ENCODE measurements at regions not wholly inside any gene's neighbourhood (a gene's known extent, or its start where the extent isn't known, plus 50 kb on each side); places are given as distances from the start of the nearest gene placed in this dataset.

DNA sequence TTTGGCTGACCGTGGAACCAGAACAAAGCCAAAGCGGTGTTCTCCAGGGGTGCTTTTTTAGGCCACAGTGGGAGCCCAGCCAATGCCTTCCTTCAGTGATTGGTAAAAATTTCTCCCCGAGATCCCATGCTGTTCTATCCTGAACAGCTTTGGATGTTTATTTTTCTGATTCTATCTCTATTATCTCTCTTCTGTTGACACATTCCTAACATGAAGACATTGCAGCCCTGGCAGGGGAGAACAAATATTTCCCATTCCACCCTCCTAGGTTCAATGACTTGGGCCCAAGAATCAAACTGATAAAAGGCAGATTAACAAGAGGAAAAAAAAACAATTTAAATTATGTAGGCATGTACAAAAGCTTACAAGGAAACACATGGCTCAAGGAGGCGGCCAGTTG lies 162.7 kb downstream of the PFKFB3 start:
- Histone ChIP-seq H3K4me1 (peaks cover 0 to 9% (median 0%) of the 10 kb centered on the region in 3 donors), H3K9me3 (peaks cover 0 to under 1% (median 0%) of the 10 kb centered on the region in 4 donors), H3K4me3 (no peak overlapping the region), H3K27me3 (no peaks in the 10 kb centered on the region), H3K36me3 (no peaks in the 10 kb centered on the region), H3K27ac (no peak overlapping the region)
- WGBS, 2 donors: 35 to 36% methylated on average over 4 of the region's 4 CpGs
- TF ChIP-seq, protein P1, sequence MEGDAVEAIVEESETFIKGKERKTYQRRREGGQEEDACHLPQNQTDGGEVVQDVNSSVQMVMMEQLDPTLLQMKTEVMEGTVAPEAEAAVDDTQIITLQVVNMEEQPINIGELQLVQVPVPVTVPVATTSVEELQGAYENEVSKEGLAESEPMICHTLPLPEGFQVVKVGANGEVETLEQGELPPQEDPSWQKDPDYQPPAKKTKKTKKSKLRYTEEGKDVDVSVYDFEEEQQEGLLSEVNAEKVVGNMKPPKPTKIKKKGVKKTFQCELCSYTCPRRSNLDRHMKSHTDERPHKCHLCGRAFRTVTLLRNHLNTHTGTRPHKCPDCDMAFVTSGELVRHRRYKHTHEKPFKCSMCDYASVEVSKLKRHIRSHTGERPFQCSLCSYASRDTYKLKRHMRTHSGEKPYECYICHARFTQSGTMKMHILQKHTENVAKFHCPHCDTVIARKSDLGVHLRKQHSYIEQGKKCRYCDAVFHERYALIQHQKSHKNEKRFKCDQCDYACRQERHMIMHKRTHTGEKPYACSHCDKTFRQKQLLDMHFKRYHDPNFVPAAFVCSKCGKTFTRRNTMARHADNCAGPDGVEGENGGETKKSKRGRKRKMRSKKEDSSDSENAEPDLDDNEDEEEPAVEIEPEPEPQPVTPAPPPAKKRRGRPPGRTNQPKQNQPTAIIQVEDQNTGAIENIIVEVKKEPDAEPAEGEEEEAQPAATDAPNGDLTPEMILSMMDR (IDR thresholded peaks at IDR 0.05): no peak
- FAIRE-seq (no peak), ATAC-seq (peak in 3 of 4 donors; percentile 61 to 78 (median 77)), DNase-seq (peak in 1 of 6 donors; percentile 33)
- intact Hi-C loops (cut with DNase I): no loop called here
